ENCODE measurements at regions not wholly inside any gene's neighbourhood (a gene's known extent, or its start where the extent isn't known, plus 50 kb on each side); places are given as distances from the start of the nearest gene placed in this dataset.

DNA sequence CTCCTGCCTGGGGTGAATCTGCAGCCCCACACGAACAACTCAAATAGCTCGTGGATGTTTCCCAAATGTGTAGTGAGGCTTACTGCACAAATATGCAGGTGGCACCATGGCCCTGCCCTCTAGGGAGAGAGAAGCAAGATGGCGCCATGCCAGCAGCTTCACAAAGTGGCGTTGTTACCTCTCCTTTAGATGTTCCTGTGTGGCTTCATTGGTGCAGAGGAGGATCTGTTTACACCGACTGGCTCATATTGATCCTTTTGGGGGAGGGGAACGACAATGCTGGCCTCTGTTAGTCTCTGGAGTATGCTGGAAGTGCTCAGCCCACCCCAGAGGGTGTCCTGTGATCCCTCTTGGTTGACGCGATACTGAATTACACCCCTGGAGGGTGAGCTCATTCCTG lies 99.5 kb upstream of the GATA6 start:
- no peak for DNase-seq (ENCODE audit: low read depth, low spot score)

DNA sequence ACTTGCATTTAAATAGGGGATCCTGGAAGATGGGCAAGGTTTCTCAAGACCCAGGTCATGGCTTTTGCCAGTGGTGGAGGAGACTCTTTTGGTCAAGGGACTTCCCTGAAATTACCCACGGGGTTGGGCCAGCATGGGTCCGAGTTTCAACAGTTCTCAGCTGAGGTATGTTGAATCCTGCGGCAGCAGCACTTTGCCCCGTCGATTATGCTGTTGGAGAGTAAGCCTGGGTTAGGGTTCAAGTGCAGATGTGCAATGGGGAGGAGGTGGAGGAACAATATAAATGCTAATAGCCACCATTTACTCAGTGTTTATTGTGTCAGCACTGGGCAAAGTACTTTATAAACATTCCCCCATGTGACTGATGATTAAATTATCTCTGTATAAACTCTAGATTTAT lies 96.0 kb upstream of the GATA6 start:
- no peak for DNase-seq (ENCODE audit: low read depth, low spot score)

DNA sequence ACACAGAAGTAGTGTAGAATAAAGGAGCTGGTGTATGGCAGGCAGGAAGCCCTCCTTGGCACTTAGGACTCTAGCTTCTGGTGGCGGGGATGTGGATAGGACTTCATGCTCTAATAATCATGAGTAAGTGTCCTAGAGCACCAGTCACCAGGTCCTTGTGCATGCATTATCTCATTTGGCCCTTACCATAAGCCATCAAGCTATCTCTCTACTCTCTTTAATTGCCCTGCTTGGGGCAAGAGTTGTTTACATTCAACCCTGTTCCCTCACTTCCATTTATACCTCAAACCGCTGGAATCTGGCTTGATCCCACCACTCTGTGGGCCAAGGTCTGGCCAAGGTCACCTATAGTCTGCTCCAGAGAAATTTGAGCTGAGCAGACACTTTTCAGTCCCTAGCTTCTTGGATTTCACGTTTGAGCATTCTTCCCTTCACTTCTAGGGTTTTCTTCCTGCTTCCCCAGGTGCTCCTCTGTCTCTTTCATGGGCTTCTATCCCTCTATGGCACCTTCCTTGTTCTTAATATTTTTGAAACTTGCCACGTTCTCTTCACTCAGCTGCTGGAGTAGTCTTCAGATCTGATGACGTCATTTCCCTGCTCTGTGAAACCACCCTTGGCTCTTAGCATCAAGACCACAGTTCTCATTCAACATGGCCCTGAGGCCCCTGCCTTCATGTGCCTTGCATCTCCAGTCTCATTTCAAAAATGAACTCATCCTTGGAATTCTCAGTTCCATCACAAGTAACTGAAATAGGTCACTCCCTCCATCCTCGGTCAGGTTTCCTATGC lies 94.9 kb upstream of the GATA6 start:
- no peak for DNase-seq (ENCODE audit: low read depth, low spot score)

DNA sequence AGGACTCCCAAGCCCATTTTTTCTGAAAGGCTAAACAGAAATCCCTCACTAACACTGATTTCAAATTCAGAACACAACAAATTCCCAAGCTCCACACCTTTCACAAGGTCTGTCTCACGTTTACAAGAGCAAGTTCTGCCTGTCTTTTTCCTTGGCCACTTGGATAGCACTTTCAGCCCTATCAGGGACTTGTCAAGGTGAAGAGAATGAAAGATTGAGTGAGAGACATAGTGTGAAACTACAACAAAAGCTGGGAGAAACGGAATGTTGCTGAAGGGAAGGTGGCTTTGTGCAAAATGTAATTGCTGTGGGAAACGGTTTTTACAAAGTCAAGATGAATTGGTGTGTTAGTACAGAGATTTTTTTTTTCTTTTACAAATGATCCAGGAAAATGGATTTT lies 89.4 kb upstream of the GATA6 start:
- no peak for DNase-seq (ENCODE audit: low read depth, low spot score)

DNA sequence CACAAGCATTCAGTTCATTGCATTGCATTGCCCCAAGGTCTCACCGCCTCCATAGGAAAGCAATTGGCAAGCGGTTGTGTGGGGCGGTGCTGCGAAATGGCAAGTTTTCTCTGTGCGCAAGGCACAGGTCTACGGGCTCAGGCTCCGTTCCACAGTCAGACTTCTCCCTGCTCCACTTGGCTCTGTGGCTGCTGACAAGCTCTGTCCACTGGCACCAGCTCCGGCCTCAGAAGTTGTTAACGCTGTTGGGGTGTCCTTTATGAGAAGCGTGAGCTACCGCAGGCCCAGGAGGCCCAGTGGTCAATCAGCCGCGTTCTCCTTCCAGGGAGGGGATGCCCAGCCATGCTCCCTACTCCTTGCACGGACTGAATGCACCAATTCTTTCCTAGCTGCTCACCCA lies 87.0 kb upstream of the GATA6 start:
- no peak for DNase-seq (ENCODE audit: low read depth, low spot score)

DNA sequence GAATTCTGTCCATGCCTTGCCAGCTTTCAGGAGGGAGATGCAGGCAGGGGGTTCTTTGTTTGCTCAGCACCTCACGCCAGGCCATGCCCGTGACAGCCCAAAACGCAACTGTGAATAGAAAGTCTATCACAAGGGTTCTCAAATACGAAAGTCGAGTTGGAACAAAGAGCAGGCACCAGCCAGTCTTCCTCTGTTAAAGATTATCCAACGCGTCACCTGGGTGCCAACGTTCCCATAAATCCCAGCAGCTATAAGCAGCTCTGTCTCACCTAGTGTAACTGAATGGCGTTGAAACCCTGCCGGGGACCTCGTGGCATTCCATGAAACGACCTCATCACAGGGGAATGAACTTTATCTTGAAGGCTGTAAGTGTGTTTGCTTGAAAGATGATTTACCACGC lies 84.8 kb upstream of the GATA6 start:
- no peak for DNase-seq (ENCODE audit: low read depth, low spot score)

DNA sequence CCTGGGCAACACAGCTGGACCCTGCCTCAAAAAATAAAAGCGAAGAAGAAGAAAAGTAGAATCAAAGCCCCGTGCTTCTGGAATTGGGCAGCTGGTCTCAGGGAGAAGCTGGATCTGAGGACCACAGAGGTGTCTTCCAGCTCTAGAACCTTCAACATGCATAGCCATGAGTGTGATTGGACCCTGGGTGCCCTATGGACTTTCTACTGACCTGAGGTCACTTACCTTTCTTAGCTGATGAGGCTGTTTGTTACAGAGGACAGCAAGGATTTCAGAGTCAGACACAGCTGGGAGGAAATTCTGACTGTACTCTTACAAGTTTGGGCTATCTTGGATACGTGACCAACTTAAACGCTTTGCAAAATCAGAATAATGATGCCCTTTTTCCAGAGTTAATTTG lies 82.4 kb upstream of the GATA6 start:
- DNase-seq (ENCODE audit: low read depth, low spot score): no peak

DNA sequence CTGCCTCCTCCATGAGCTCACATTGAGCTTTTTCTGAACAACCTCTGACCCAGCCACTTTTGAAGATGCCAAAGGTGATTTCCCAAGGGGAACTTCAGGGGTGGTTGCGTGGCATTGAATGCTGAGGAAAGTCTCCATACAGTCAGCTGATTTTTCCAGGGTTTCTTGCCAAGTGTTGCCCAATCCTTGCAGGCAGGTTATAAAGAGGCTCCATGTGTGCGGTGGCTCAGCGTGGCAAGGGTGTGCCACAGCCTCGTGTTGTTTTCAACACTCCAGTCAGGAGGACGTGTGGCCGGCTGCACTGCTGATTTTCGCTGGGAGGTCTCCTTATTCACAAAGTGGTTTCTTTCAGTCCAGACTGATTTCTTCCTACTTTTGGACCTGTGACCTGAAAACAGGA lies 81.4 kb upstream of the GATA6 start:
- DNase-seq (ENCODE audit: low read depth, low spot score): no peak

DNA sequence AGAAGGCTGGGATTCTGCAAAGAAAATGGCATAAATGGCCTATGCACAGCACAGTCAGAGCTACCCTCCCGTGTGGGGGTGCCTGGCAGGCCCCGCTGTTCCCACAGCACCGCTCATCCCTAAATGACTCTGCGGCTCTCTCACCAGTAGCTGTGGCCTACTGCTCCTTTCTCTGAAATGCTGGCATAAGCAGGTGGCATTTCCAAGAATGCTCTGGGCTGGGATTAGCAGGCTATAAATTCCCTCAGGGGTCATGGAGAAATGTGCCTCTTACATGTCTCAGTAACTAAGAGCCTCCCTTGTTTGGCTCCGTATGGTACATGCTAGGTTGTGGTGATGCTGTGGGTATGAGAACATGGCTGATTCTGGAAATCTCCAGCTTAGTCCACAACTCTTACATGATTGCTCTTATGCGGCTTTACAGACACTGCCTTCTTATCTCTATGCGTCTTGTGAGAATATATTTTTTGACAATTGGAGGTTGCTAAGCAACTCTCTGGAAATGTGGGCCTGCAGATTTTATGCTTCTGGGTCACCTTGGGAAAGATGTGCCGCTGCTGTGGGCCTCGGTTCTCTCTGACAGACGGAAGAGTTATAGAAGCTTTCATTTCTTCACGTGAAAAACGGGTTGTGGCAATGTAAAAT lies 80.3 kb upstream of the GATA6 start:
- no peak for DNase-seq (ENCODE audit: low read depth, low spot score)

DNA sequence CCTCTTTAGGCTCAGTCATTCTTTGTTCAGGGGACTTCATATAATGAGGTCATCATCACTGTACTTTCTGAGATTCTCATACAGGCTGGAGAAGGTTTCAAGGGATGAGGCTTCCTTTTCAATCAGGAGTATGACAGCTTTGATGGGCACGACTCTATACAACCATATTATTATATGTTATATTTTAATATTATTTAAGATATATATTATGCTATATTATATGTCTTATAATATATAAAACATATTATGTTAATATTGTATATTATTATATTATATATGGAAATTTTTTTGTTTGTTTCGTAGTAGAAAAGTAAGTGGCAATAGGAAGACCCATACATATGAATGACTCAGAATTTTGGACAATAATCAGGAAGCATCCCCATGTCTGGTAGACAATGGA lies 78.0 kb upstream of the GATA6 start:
- no peak for DNase-seq (ENCODE audit: low read depth, low spot score)

DNA sequence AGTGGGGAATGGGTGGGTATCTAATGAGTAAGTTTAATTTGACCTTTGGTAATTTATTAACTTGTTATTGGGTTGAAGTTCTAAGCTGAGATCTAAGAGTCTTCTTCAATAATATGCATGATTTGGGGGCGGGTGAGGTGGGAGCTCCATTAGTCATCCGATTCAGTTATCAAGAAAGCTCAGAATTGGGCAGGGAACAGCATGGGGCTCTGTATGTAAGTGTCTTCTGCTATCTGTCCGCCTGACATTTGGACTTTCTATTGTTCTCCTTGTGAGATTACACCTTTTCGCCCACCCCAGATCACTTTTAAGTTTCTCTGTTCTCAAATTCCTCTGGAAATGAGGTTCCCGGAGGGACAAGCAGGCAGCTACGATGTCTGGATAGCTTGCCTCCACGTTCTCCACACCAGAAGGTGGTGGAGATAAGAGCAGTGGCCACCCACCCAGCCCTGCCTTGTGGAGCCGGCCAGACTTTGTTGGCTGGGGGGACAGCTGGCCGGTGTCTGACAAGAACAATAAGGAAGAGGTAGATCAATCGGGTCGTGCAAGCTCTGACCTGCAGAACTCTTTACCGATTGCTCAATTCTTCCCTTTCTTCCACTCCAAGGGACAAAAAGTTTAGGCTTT lies 75.5 kb upstream of the GATA6 start:
- DNase-seq (ENCODE audit: low read depth, low spot score): no peak

DNA sequence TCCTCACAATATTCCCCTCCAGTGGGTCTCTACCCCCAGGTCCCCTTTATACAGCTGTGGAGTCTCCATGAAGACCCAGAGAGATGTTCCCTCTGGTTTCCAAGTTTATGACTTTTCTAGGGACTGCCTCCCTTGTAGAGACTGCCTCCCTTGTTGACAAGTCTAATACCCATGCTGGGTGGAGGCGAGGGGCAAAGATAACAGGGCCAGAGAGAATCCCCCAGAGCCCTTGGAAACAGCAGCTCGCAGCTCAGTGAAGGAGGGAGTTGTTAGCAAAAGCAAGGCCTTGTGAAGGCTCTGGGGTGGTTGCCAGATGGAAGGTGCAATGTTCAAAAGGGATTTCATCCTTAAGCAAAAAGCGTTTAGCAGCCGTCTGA lies 75.0 kb upstream of the GATA6 start:
- no peak for DNase-seq (ENCODE audit: low read depth, low spot score)

DNA sequence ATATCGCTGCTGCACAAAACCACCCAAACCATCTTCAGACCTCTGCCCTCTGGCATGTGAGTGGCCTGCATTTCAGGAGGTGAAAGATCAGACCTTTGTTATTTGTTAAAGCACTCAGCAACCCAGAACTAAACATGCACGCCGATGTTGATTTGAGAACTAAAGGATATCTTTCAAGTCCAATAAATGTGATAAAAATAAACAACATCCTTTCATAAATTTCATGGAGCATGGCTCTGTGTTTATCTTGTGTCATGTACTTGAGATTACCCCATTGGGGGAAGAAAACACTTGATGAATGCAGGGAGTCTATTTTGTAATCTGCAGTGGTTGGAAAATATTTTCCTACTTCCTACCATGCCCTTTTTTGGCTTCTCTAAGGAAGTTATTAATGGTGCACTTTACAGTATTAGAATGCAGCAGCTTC lies 70.8 kb upstream of the GATA6 start:
- DNase-seq (ENCODE audit: low read depth, low spot score): no peak

DNA sequence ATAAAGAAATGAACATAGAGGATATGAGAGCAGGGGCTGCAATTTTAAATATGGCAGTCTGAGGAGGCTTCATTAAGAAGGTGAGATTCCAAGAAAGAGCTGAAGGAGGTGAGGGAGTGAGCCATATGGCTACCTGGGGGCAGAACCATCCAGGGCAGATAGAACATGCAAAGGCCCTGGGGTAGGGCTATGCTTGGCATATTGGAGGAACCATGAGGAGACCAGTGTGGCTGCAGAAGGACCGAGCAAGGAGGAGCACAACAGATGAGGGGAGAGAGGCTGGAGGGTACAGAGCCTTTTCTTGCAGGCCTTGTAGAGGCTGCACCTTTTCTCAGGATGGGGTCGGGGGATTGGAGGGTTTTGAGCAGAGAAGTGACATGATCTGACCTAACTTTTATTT lies 69.5 kb upstream of the GATA6 start:
- no peak for DNase-seq (ENCODE audit: low read depth, low spot score)

DNA sequence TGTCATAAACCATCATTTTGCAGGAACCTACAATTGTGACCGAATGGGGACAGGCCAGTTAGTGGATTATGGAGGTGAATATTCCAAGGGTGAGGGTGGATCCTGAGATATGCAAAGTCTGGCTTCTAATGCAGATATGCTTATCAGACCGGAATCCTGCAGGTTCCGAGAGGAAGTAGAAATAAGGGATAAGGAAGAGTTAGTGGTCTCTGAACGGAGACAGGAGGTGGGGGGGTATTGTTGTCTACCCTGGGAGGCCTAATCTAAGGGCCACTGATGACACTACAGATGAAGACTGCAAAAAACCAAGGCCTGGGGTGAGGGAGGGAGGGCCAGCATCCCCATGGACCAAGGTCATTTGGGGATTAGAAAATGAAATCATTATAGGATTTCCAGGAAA lies 67.7 kb upstream of the GATA6 start:
- DNase-seq (ENCODE audit: low read depth, low spot score): no peak

DNA sequence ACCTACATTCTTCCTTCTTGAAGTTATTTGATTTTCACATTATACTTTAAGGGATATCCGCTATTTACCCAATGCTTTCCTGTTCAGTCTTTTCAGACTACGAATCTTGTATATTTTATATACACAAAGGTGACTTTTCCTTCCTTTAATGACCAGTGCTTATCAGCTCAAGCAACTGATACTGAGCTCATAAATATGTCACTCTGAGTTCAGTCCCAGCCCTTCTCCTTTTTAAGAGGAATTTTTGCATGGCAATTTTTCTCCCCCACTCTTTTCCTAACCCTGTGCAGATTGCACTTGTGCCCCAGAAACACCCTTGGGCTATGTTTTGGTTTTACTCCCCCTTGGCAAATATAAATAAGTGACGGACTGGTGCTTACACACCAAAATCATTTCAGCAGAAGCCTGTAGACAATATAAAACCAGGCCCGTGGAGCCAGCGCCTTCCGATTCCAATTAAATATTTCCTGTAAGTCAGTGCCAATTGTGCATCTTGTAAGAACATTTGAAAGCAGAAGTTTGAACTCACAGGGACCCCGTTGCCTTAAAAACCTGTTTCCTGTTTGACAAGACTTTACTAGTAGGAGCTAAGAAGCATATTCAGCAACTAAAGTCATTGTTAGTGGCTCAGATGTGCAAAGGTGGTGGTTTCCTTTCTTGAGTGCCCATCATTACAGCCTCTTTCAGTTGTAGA lies 66.3 kb upstream of the GATA6 start:
- no peak for DNase-seq (ENCODE audit: low read depth, low spot score)

DNA sequence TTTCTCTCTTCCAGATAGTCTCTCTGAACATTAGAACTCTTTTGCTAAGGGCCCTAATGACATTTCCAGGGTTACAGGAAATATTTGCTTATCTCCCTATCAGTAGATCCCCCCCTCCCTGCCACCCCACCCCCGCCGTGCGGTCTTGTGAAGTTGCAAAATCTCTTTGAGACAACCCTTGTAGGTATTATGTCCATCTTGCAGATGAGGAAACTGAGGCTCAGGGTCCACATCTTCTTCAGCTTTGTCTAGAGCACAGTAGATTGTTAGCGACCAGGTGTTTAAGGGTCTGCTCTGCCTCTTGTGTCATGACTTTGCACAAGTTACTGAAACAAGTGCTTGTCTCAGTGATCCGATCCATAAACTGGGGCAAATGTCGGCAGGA lies 65.8 kb upstream of the GATA6 start:
- DNase-seq (ENCODE audit: low read depth, low spot score): no peak

DNA sequence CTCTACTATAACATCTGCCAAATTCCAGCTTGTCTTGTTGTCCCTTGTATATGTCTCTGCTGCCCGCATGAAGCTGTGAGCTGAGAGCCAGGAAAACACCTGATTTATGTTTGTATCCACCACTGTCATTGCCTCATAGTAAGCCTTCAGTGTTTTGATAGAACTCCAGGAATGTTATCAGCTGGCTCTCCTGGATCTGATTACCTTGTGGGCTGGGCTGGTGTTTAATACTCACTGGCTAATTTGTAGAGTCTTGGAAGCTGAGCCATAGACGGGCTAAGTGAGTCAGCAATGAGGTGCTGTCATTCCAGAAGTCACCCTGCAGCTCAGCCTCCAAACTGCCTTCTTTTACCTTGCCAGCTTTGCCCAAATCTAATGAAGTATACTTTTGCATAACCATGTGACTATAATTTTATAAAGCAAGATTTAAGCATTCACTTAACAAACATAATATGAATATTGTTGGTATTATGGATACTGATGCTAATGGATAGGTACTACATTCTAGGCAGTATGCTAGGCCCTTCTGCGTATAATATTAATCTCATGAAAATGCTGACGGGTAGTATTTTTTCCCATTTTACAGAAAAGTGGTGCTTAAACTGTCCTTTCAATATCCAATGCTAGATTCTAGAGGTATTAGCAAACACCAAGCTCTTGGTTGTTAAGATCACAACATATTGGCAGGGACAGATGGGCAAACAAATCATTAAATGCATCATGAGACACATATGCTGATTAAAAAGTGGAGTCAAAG lies 62.7 kb upstream of the GATA6 start:
- DNase-seq (ENCODE audit: low read depth, low spot score): no peak

DNA sequence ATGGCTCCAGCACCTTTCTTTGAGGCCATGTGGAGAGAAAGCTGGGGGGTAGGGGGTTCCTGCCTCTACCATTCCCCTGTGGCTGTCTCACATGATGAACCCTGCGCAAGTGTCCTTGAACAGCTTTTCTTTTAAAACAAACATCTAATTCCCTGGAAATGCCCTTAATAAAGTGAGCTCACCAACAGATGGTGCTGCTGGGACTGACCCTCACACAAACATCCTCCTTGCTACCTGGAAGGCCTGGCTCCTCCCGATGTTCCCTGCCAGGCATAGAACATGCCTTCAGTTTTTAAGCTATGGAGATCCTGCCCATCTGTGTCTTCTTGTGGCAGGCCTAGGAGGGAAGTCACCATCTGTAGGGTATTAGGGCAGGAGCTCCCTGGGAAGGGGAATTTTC lies 60.7 kb upstream of the GATA6 start:
- DNase-seq (ENCODE audit: low read depth, low spot score): no peak

DNA sequence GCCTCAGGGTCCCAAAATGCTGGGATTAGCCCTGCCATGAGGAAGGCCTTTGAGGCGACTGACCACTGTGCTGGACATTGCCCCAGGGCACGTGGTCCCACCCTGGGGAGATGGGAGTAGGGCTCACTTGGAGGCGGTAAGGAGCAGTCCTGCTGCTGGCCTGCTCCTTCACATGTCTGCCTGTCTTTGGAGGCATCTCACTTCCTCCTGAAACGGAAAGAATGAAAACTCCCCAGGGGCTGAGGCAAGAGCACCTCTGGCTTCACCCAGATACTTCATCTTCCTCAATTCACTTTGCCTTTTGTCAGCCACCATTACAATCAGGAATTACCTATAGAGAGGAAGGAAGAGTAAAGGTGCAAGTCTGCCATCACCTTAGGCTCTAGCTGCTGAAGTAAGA lies 59.9 kb upstream of the GATA6 start:
- no peak for DNase-seq (ENCODE audit: low read depth, low spot score)

DNA sequence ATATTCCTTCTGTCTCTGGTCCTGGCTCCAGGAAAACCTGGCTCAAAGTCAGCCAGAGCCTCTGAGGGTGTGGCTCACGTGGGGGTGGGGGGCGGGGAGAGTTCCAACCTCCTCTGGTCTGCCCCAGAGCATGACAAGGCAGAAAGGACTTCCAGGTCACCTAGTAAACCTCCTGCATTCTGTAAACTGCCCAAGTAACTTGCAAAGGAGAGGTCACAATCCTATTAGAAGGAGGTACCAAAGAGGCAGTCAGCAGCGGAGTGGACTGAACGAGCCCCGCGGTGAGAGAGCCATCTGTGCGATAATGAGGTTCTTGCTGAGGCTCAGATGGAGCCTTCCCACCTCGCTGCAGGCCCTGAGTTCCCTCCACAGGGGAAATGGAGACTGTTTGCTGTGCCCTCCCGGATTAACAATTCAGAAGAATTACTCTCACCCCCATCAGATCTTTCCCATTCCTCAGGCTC lies 58.9 kb upstream of the GATA6 start:
- DNase-seq (ENCODE audit: low read depth, low spot score): no peak

DNA sequence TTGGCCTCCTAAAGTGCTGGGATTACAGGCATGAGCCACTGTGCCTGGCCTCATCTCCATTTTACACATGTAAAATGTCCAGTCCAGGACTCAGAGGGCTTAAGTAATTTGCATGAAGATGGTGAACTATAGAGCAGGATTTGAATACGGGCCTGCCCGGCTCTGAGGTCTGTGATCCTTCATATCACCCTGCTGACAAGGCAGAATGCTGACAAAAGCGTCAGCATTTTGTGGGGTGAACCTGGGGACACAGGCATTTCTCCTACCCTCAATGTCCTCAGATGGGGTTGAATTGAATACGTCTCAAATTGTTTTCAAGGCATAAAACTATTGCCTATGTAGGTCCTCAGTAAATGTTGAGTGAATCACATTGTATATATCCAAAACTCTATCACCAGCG lies 57.2 kb upstream of the GATA6 start:
- DNase-seq (ENCODE audit: low read depth, low spot score): no peak

All from smooth muscle cell of the brain vasculature (primary cell).